Thyroid gland (tissue), 4 donors: ENCODE measurements at regions not wholly inside any gene's neighbourhood (a gene's known extent, or its start where the extent isn't known, plus 50 kb on each side); places are given as distances from the start of the nearest gene placed in this dataset.

Experiments
- CTCF ChIP-seq, 6 experiments: fragments of 200-600 bp in 3 of 6; fragments of 450-650 bp in 3 of 6; sonication (generic) in 3 of 6; IDR thresholded peaks; one replicate each; pipeline ENCODE4 v1.5.1; 2016 to 2019; ENCODE audit warnings: antibody characterized with exemption in 6 of 6, mild to moderate bottlenecking in 2 of 6, inconsistent platforms in 1 of 6, moderate library complexity in 1 of 6
- POLR2A ChIP-seq, 2 donors: fragments of 450-650 bp; IDR thresholded peaks; one replicate each; pipeline ENCODE4 v1.6.1; 2017; ENCODE audit warnings: antibody characterized with exemption in 2 of 2, mild to moderate bottlenecking in 2 of 2, moderate library complexity in 1 of 2

- TF ChIP-seq POLR2A (IDR thresholded peaks at IDR 0.05) (no peak), CTCF (IDR thresholded peaks at IDR 0.05) (no peak)
Observed at GRCh38 chr3:130572769-130573168, 55.8 kb downstream of the COL6A6 start.
